Urinary bladder (tissue), 3 donors: ENCODE measurements at regions not wholly inside any gene's neighbourhood (a gene's known extent, or its start where the extent isn't known, plus 50 kb on each side); places are given as distances from the start of the nearest gene placed in this dataset.
"Not testable (repeated sequence)": the region's sequence is repeated elsewhere in the genome, so short reads cannot be mapped to it uniquely, and the experiment has no call there.

Source experiments
- DNase-seq: peaks from one replicate; pipeline ENCODE4 v3.0.0-alpha.2; 2015; ENCODE audit errors: extremely low spot score
- H3K27ac ChIP-seq: one replicate; pipeline ENCODE4 v1.5.1; 2013; ENCODE audit warnings: low read depth, mild to moderate bottlenecking, moderate library complexity
- H3K36me3 ChIP-seq: one replicate; pipeline ENCODE4 v1.6.1; 2013; ENCODE audit warnings: mild to moderate bottlenecking, moderate library complexity; ENCODE audit not compliant: insufficient read depth
- H3K4me1 ChIP-seq: one replicate; pipeline ENCODE4 v1.6.1; 2013; ENCODE audit warnings: mild to moderate bottlenecking, moderate library complexity; ENCODE audit not compliant: insufficient read depth
- H3K4me3 ChIP-seq: one replicate; pipeline ENCODE4 v1.5.1; 2013; ENCODE audit warnings: low read depth, low read length
- WGBS: extraction: QIAGEN DNeasy Blood & Tissue Kit; methylation state at CpG from one replicate; pipeline ENCODE4 v1.1.7; 2013; 5-methylcytosine and 5-hydroxymethylcytosine counted together
- donor health status: healthy with polysubstance abuse.
- donor health status: healthy.

- H3K4me1 ChIP-seq: no peaks in the 10 kb centered on the region
- 24% methylated on average over 21 of the region's 21 CpGs for whole genome bisulfite sequencing
Measured at GRCh38 chr5:3104429-3105060, 353.1 kb upstream of the IRX2 start.

GRCh38 chr5:3103262-3103811 lies 351.9 kb upstream of the IRX2 start:
- DNase-seq: no peak
- WGBS: 21% methylated on average over 21 of the region's 21 CpGs
- no peaks in the 10 kb centered on the region for H3K4me1 ChIP-seq
- H3K36me3 ChIP-seq: no peaks in the 10 kb centered on the region
- no peak overlapping the region for H3K4me3 ChIP-seq
- H3K27ac ChIP-seq: no peak overlapping the region

More at GRCh38 chr5:3104429-3105060, 353.1 kb upstream of the IRX2 start:
- no peaks in the 10 kb centered on the region for H3K36me3 ChIP-seq
- no peak overlapping the region for H3K4me3 ChIP-seq
- H3K27ac ChIP-seq: no peak overlapping the region
- no peak for DNase-seq

GRCh38 chr5:3102531-3102930 lies 351.1 kb upstream of the IRX2 start:
- no peaks in the 10 kb centered on the region for H3K36me3 ChIP-seq
- H3K27ac ChIP-seq: no peak overlapping the region
- H3K4me3 ChIP-seq: no peak overlapping the region
- H3K4me1 ChIP-seq: no peaks in the 10 kb centered on the region
- 52% methylated on average over 4 of the region's 4 CpGs for WGBS
- no peak for DNase-seq

- no peaks in the 10 kb centered on the region for H3K4me1 ChIP-seq
- 32% methylated on average over 6 of the region's 6 CpGs for WGBS
- no peak overlapping the region for H3K4me3 ChIP-seq
- no peak for DNase-seq
- no peaks in the 10 kb centered on the region for H3K36me3 ChIP-seq
- no peak overlapping the region for H3K27ac ChIP-seq
Measured at GRCh38 chr5:3101561-3101960, 350.1 kb upstream of the IRX2 start.

DNA sequence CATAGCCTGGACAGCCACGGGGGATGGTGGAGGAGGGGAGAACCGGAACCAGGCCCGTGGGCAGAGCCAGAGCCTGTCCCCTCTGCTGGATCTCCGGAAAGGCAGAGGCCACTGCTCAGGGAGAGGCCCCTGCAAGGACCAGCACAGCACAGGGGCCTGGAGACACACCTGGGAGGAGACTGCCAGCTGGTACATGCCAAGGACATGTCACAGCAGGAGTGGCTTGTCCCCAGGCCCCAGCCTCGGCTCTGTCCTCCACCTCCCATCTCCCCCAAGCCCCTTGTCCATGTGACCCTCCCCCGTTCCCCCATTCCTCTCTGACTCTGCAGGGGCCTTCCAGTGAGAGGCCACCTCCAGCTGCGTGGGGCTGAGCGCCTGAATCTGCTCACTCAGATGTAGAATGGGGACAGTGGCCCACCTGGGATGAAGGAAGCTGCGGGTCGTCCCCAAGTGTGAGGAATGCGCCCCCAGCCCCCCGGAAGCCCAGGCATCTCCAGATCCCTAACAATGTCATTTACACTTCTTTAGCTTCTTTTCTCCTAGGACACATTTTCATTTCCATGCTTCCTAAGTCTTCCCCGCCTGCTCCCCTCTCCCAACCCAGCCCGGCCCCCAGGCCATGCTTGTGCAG lies 349.6 kb upstream of the IRX2 start:
- H3K27ac ChIP-seq: no peak overlapping the region
- WGBS: 38% methylated on average over 14 of the region's 14 CpGs
- no peak for DNase-seq
- no peak overlapping the region for H3K4me3 ChIP-seq
- H3K36me3 ChIP-seq: no peaks in the 10 kb centered on the region
- H3K4me1 ChIP-seq: no peaks in the 10 kb centered on the region

GRCh38 chr5:3099954-3100353 lies 348.5 kb upstream of the IRX2 start:
- no peaks in the 10 kb centered on the region for H3K4me1 ChIP-seq
- H3K4me3 ChIP-seq: no peak overlapping the region
- H3K27ac ChIP-seq: no peak overlapping the region
- DNase-seq: no peak
- 66% methylated on average over 6 of the region's 6 CpGs for WGBS
- H3K36me3 ChIP-seq: no peaks in the 10 kb centered on the region

DNA sequence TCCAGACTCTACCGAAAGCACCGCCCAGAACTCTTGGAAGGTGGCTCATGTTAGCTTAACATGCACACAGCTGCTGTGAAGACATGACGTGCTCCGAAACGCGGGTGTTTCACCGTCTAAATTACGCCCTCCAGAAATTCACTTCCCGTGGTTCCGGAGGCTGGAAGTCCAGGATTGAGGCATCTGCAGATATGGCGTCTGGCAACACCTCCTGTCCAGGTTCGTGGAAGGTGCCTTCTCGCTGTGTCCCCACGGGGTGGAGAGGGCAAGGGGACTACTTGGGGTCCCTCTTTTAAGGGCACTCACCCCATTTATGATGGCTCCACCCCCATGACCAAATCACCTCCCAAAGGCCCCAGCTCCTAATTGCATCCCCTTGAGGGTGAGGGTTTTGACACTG lies 348.0 kb upstream of the IRX2 start:
- 84% methylated on average over 14 of the region's 14 CpGs for WGBS
- no peak overlapping the region for H3K27ac ChIP-seq
- no peak overlapping the region for H3K4me3 ChIP-seq
- H3K36me3 ChIP-seq: no peaks in the 10 kb centered on the region
- no peak for DNase-seq
- H3K4me1 ChIP-seq: no peaks in the 10 kb centered on the region

- Histone ChIP-seq H3K4me3 (no peak overlapping the region), H3K36me3 (no peaks in the 10 kb centered on the region), H3K4me1 (no peaks in the 10 kb centered on the region), H3K27ac (no peak overlapping the region)
- WGBS: 36% methylated on average over 4 of the region's 4 CpGs
- no peak for DNase-seq
Measured at GRCh38 chr5:3098821-3099220, 347.3 kb upstream of the IRX2 start.

- 10% methylated on average over 13 of the region's 13 CpGs for WGBS
- H3K4me3 ChIP-seq: no peak overlapping the region
- H3K27ac ChIP-seq: no peak overlapping the region
- DNase-seq: no peak
- no peaks in the 10 kb centered on the region for H3K4me1 ChIP-seq
- no peaks in the 10 kb centered on the region for H3K36me3 ChIP-seq
Measured at GRCh38 chr5:3092664-3093063, 341.2 kb upstream of the IRX2 start.

DNA sequence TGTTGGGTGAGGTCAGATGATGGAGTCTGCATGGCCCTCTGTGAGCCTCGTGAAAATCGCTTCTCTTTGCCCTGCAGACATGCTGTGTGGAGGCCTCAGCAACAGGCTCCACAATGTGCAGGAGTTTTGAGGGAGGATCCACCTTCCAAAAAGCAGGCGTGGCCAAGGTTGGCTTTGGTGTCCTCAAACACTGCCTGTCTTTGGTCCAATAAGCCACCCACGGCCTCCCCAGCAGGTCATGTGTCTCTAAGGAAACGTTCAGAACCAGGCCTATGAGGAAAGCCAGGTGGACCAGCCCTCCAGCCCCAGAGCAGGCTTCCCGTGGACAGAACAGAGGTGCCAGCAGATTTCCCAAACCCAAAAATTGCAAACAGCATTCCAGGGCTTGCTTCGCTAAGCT lies 340.7 kb upstream of the IRX2 start:
- DNase-seq: no peak
- 46% methylated on average over 7 of the region's 7 CpGs for WGBS
- Histone ChIP-seq H3K4me3 (no peak overlapping the region), H3K36me3 (no peaks in the 10 kb centered on the region), H3K27ac (no peak overlapping the region), H3K4me1 (no peaks in the 10 kb centered on the region)

DNA sequence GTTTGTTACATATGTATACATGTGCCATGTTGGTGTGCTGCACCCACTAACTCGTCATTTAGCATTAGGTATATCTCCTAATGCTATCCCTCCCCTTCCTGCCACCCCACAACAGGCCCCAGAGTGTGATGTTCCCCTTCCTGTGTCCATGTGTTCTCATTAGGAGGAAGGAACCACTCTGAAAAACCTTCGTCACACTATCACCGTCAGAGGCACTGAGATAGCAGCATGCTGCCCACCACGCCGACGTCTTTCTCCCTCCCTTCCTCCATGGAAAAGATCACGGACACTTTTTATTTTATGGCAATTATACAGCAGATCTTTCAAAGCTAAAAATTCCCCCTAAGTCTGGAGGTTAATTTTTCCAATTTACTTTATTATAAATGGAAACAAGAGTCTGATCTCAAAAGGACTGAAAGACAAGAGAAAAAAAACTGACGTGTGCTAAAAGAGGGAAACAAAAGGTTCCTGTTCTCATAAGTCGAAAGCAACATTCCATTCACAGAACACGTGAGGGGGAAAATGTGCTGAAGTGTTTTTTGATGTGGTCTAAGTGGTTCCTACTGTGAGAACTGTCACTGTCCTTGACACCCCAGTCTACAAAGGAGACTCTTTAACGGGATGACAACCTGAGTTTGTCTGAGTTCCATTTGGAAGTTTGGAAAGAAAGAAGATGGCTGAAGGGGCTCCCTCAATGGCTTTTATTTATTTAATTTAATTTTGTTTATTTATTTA lies 339.7 kb upstream of the IRX2 start:
- Histone ChIP-seq H3K27ac (no peak overlapping the region), H3K4me1 (no peaks in the 10 kb centered on the region), H3K4me3 (no peak overlapping the region), H3K36me3 (no peaks in the 10 kb centered on the region)
- DNase-seq: no peak
- 42% methylated on average over 11 of the region's 11 CpGs for WGBS

DNA sequence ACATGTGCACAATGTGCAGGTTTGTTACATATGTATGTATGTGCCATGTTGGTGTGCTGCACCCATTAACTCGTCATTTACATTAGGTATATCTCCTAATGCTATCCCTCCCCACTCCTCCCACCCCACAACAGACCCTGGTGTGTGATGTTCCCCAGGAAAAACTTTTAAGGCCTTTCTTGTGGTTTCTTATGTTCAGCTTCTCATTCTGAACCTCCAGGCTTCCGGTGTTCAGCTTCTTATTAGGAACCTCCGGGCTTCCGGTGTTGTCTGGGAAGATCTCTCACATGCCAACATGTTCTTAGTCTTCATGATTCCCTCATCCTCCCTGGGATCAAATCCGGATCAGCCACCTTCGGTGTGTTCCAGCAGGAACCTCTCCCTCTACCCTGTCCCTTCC lies 338.8 kb upstream of the IRX2 start:
- 77% methylated on average over 5 of the region's 6 CpGs for WGBS
- H3K4me3 ChIP-seq, H3K36me3 ChIP-seq, H3K4me1 ChIP-seq, H3K27ac ChIP-seq, DNase-seq: not testable (repeated sequence)

- no peak overlapping the region for H3K4me3 ChIP-seq
- H3K36me3 ChIP-seq: no peaks in the 10 kb centered on the region
- 80% methylated on average over 9 of the region's 9 CpGs for WGBS
- no peak for DNase-seq
- no peaks in the 10 kb centered on the region for H3K4me1 ChIP-seq
- no peak overlapping the region for H3K27ac ChIP-seq
Measured at GRCh38 chr5:3080366-3080765, 328.9 kb upstream of the IRX2 start.

GRCh38 chr5:3077684-3078083 lies 326.2 kb upstream of the IRX2 start:
- no peak overlapping the region for H3K27ac ChIP-seq
- H3K36me3 ChIP-seq: no peaks in the 10 kb centered on the region
- 64% methylated on average over 10 of the region's 10 CpGs for WGBS
- no peaks in the 10 kb centered on the region for H3K4me1 ChIP-seq
- DNase-seq: no peak
- no peak overlapping the region for H3K4me3 ChIP-seq
